ENCODE measurements at regions not wholly inside any gene's neighbourhood (a gene's known extent, or its start where the extent isn't known, plus 50 kb on each side); places are given as distances from the start of the nearest gene placed in this dataset.

- TF ChIP-seq CTCF (IDR thresholded peaks at IDR 0.05 in 8 of 11, conservative IDR thresholded peaks at IDR 0.05 in 3 of 11) (no peak), POLR2A (IDR thresholded peaks at IDR 0.05) (no peak)
Observed at GRCh38 chr1:221053889-221054288, 174.6 kb downstream of the HLX start.

All from spleen (tissue), 7 donors.